Thoracic aorta (tissue), 2 donors: ENCODE measurements at regions not wholly inside any gene's neighbourhood (a gene's known extent, or its start where the extent isn't known, plus 50 kb on each side); places are given as distances from the start of the nearest gene placed in this dataset.

Experiments
- ATAC-seq: fragments of 150-250 bp; one replicate; pipeline ENCODE4 v1.8.0; 2017; ENCODE audit warnings: low read depth; ENCODE audit not compliant: insufficient number of reproducible peaks, low FRiP score
- DNase-seq: peaks from one replicate; pipeline ENCODE4 v3.0.0-alpha.2; 2020; ENCODE audit warnings: low spot score
- H3K27ac ChIP-seq, 2 donors: fragments of 200-600 bp; sonication (generic); 1 replicate in 1 of 2; 2 replicates in 1 of 2; pipeline ENCODE4 v1.5.1; 2016; ENCODE audit warnings: mild to moderate bottlenecking in 2 of 2, moderate library complexity in 2 of 2
- H3K27me3 ChIP-seq: fragments of 200-600 bp; sonication (generic); replicated peaks from 2 replicates; pipeline ENCODE4 v1.6.0; 2016; ENCODE audit warnings: mild to moderate bottlenecking; ENCODE audit not compliant: insufficient read depth
- H3K36me3 ChIP-seq: fragments of 200-600 bp; sonication (generic); one replicate; pipeline ENCODE4 v1.5.1; 2016
- H3K4me1 ChIP-seq, 2 donors: fragments of 200-600 bp; sonication (generic); 1 replicate in 1 of 2; 2 replicates in 1 of 2; pipeline versions ENCODE4 v1.5.1 to v1.6.0; 2016; ENCODE audit warnings: low read depth in 2 of 2, mild to moderate bottlenecking in 1 of 2; ENCODE audit not compliant: control insufficient read depth in 1 of 2
- H3K4me3 ChIP-seq: fragments of 200-600 bp; sonication (generic); 2 replicates; pipeline ENCODE4 v1.5.1; 2016; ENCODE audit warnings: mild to moderate bottlenecking
- H3K9me3 ChIP-seq: fragments of 200-600 bp; sonication (generic); 2 replicates; pipeline ENCODE4 v1.5.1; 2016
- CTCF ChIP-seq: fragments of 200-600 bp; sonication (generic); IDR thresholded peaks from one replicate; pipeline ENCODE4 v1.5.1; 2019; ENCODE audit warnings: antibody characterized with exemption

DNA sequence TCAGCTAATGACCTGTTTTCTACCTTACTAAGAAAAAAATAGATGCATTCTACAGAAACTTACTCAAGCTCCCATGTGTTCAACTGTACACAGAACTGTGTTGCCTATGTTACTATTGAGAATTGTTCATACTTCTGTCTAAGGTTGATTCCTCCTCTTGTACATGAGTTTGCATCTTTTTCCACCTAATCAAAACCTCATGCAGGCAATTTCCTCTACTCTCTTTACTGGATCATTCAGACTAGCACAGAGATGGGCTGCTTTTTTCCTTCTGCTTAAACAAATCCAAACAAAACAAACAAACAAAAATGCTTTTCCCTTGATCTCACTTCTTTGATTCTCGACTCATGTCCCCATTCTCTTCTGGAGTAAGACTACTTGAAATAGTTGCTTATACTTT is 58.8 kb upstream of the PTGFR start:
- H3K9me3 ChIP-seq = no peaks in the 10 kb centered on the region
- ATAC-seq = no peak
- DNase-seq = no peak

DNA sequence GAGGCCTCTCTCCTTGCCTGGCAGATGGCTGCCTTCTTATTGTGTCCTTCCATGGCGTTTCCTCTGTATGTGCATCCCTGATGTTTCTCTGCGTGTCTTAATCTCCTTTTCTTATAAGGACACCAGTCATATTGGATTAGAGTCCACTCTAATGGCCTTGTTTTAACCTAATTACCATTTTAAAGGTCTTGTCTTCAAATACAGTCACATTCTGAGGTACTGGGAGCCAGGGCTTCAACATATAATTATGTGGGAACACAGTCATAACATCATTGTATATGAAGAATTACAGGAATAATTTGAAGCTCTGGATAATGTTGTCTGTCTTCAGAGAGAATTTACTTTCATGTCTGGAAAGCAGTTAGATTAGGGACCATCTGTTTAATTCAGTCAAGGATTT is 56.4 kb upstream of the PTGFR start:
- ATAC-seq = no peak
- no peak for TF ChIP-seq CTCF
- no peak overlapping the region for H3K4me3 ChIP-seq
- H3K4me1 ChIP-seq = no peaks in the 10 kb centered on the region
- H3K27ac ChIP-seq = no peak overlapping the region
- no peaks in the 10 kb centered on the region for H3K36me3 ChIP-seq
- DNase-seq = no peak
- H3K9me3 ChIP-seq = no peaks in the 10 kb centered on the region
- H3K27me3 ChIP-seq = no peaks in the 10 kb centered on the region

More for the DNA sequence above, 58.8 kb upstream of the PTGFR start:
- Histone ChIP-seq H3K27ac (no peak overlapping the region), H3K27me3 (no peaks in the 10 kb centered on the region), H3K4me1 (no peaks in the 10 kb centered on the region), H3K4me3 (no peak overlapping the region), H3K36me3 (no peaks in the 10 kb centered on the region)
- no peak for TF ChIP-seq CTCF

- Histone ChIP-seq H3K27ac (no peak overlapping the region), H3K36me3 (no peaks in the 10 kb centered on the region), H3K9me3 (no peaks in the 10 kb centered on the region), H3K4me1 (no peaks in the 10 kb centered on the region), H3K27me3 (no peaks in the 10 kb centered on the region), H3K4me3 (no peak overlapping the region)
- DNase-seq (no peak), ATAC-seq (no peak)
- no peak for TF ChIP-seq CTCF
Observed at GRCh38 chr1:78436961-78437360, 53.8 kb upstream of the PTGFR start.

GRCh38 chr1:78437396-78437795 is 53.4 kb upstream of the PTGFR start:
- no peak overlapping the region for H3K27ac ChIP-seq
- DNase-seq (no peak), ATAC-seq (no peak)
- no peaks in the 10 kb centered on the region for H3K27me3 ChIP-seq
- TF ChIP-seq CTCF = no peak
- H3K4me3 ChIP-seq = no peak overlapping the region
- no peaks in the 10 kb centered on the region for H3K36me3 ChIP-seq
- H3K4me1 ChIP-seq = no peaks in the 10 kb centered on the region
- H3K9me3 ChIP-seq = no peaks in the 10 kb centered on the region

DNA sequence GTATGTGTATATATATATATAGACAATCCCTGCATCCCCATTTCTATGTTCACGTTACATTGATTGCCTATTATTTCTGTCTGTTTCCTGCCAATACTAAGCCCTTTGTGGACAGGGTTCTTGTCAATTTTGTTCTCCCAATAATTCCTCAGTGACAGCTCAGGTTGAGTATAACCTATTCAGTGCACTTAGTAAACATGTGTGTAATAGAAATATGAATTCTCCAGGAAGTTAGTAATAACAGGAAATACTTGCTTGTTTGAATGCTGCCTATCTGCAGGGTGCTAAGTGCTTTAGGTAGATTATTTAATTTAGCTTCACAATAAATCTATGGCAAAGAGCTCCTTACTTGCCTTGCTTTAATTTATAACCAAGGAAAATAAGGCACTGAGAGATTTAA is 52.8 kb upstream of the PTGFR start:
- TF ChIP-seq CTCF = no peak
- H3K4me1 ChIP-seq = no peaks in the 10 kb centered on the region
- ATAC-seq = no peak

More for the DNA sequence above, 52.8 kb upstream of the PTGFR start:
- DNase-seq = no peak
- Histone ChIP-seq H3K36me3 (no peaks in the 10 kb centered on the region), H3K27ac (no peak overlapping the region), H3K4me3 (no peak overlapping the region), H3K27me3 (no peaks in the 10 kb centered on the region), H3K9me3 (no peaks in the 10 kb centered on the region)
